Cardiac fibroblast (primary cell): ENCODE measurements at regions not wholly inside any gene's neighbourhood (a gene's known extent, or its start where the extent isn't known, plus 50 kb on each side); places are given as distances from the start of the nearest gene placed in this dataset.

Source experiments
- DNase-seq, 2 donors: peaks; one replicate each; pipeline versions ENCODE4 v3.0.0 to v3.0.0-alpha.2; 2010; ENCODE audit warnings: low read depth in 2 of 2
- H3K4me3 ChIP-seq, 2 donors: replicated peaks in 1 of 2; 1 replicate in 1 of 2; 2 replicates in 1 of 2; pipeline ENCODE4 v1.5.1; 2011; ENCODE audit warnings: low read depth in 2 of 2, low read length in 2 of 2, mild to moderate bottlenecking in 2 of 2, moderate library complexity in 1 of 2
- CTCF ChIP-seq: IDR thresholded peaks from one replicate; pipeline ENCODE4 v1.5.1; 2011; ENCODE audit warnings: low read depth, mild to moderate bottlenecking, low read length, inconsistent platforms

DNA sequence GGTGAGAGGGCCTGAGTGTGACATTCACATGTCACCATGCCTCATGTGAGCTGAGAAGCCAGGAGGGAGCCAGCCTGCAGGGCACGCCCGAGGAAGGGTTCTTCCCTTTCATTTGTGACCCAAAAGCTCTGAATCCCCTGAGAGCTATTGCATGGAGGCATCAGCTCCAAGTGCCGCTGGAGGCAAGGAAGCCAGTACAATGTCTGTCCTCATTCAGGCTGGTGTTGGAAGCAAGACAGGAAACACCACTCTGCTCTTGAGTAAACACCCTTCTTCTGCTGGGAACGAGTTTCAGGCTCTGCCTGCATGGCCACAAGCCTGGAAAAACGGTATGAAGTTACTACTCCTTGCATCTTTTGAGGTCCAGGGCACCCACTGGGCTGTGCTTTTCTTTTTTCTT lies 83.8 kb upstream of the LARGE1 start:
- no peak for TF ChIP-seq CTCF
- DNase-seq: no peak
- no peak overlapping the region for H3K4me3 ChIP-seq

DNA sequence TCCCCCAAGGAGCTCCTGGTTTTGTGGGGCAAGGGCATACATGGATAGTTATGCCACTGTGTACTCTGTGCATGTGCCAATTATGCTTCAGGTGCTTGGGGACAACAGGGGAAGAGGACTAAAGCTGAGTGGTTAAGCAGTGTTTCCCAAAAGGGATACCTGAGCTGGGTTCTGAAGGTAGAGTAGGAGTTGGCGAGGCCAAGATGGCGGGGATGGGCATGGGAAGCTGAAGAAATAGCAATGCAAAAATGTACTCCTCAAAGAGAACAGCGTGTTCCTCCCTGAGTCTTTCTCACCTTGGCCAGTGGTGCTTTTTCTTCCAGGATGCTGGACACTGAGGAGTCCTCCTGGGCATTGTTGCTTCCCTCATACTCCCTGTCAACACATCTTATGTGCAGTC lies 90.0 kb upstream of the LARGE1 start:
- no peak for DNase-seq
- TF ChIP-seq CTCF: no peak
- no peak overlapping the region for H3K4me3 ChIP-seq

DNA sequence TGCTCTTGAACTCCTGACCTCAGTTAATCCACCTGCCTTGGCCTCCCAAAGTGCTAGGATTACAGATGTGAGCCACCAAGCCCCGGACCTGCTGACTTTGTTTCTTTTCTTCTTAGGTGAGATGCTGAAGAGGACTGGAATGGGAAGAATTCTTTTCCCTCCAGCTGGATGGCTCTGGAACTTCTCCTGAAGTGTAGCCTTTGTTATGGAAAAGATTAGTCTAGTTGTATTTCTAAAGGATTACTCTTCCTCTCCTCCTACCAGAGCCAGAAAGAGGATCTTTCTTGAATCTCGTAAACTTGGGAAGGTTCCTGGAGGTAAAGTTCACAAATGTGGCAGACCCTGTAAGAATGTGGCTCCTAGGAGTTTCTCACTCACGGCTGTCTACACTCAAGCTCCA lies 95.4 kb upstream of the LARGE1 start:
- TF ChIP-seq CTCF: no peak
- DNase-seq: no peak
- H3K4me3 ChIP-seq: no peak overlapping the region

DNA sequence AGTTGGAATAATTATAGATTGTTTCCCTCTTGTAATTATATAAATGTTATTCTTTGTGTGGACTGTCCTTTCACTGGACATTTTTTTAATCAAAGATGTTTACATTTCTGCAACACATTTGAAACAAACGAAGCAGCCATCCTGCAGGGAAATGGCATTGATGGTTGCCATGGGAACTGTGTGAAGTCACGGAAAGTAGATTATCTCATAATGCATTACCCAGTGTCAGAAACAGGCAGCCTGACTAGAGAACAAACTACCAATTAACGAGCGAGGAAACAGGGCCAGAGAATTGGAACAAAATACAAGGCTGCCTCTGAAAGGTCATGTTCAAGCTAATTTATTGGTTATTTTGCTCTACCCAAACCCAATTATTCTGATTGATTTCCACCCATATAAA lies 96.9 kb upstream of the LARGE1 start:
- DNase-seq: no peak
- no peak for TF ChIP-seq CTCF
- no peak overlapping the region for H3K4me3 ChIP-seq

DNA sequence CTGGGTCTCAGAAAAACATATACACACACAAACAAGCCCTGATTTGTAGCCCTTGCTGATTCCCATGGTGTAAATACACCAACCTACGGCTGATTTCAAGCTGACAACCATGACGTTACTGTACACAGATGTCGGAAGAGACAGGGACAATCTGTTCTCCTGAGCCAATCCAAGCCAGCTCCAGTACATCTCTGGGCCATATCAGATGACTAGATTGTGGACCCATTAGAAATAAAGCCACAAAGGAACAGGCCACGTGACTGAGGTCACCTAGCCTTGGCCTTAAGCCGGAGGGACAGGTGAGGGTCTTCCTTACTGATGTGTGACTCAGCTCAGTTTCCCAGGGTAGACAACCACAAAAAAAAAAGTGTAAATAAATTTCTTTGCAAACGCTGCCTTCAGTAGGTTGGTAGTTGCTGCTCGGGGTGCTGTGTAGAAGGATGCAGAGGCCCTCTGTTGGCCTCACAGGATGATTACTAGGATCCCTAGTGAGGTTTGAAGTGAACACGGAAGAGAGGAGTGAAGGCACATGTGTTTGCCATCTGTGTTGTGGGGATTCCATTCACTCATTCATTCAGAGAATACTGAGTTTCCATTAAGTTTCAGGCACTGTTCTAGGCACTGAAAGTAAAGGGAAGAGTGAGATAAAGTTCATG lies 99.0 kb upstream of the LARGE1 start:
- no peak for TF ChIP-seq CTCF
- H3K4me3 ChIP-seq: no peak overlapping the region
- no peak for DNase-seq

DNA sequence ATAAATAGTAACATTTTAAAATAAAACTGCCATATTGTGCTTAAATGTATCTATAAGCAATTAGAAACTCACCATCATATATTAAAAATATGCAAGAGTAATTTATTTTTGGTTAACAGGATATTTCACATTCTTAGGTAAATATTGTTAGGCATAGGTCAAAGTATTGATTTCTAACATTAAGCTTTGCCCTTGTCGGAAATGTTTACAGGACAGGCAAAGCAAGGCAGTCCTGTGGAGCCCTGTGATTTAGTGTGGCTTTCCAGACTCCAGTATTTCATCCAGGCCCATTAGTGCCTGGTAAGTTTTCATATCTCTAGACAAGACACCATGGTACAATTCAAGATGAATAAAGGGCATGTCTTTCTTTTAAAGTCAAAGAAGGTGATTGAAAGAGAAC lies 114.9 kb upstream of the LARGE1 start:
- H3K4me3 ChIP-seq: no peak overlapping the region
- no peak for TF ChIP-seq CTCF
- DNase-seq: no peak

DNA sequence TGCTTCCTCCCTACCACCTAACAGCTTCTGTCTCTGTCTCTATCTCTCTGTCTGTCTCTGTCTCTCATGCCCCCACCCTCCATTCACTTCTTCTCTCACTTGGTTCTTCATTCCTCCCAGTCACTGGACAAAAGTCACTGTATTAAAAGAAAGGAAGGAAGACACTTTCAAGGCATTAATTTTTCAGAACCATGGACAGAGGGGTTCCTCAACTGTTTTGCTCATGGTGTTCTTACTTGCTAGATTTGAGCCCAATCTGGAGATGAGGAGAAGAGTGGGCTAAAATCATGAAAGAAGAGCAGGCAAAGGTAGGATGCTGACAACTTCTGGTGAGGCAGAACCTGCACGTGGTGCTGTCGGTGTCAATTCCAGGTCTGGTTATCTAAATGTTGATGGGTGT lies 116.7 kb upstream of the LARGE1 start:
- TF ChIP-seq CTCF: no peak
- no peak overlapping the region for H3K4me3 ChIP-seq
- no peak for DNase-seq
